Germinal center (tissue), 1 donor: ENCODE measurements at regions not wholly inside any gene's neighbourhood (a gene's known extent, or its start where the extent isn't known, plus 50 kb on each side); places are given as distances from the start of the nearest gene placed in this dataset.

Experiments used
- DNase-seq: peaks from one replicate; pipeline ENCODE4 v3.0.0; 2012; ENCODE audit warnings: mixed read lengths, low spot score

GRCh38 chr16:79297805-79298204 lies 302.7 kb downstream of the MAF start:
- no peak for DNase-seq

DNA sequence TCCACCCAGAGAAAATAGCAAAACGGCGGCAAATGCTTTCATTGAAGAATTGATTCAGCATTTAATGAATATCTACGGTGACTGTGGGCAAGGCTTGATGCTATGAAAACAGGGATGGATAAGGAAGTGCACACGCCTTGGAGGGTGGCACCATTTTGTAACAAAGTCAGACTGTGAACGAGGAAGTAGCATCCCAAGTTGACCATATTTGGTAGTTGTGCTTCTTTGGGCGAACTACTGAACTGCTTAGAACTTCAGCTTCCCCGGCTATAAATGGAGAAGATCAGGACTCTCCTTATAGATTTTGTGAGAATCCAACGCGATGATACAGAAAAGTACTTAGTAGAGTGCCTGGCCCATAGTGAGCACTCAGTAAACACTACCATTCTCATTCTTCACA lies 303.2 kb downstream of the MAF start:
- DNase-seq: no peak

- no peak for DNase-seq
Observed at GRCh38 chr16:79296491-79296890, 304.0 kb downstream of the MAF start.

- no peak for DNase-seq
Observed at GRCh38 chr16:79295746-79296145, 304.8 kb downstream of the MAF start.

GRCh38 chr16:79295162-79295561 lies 305.4 kb downstream of the MAF start:
- DNase-seq: no peak

- DNase-seq: no peak
Observed at GRCh38 chr16:79294568-79294967, 306.0 kb downstream of the MAF start.

GRCh38 chr16:79293836-79294460 lies 306.6 kb downstream of the MAF start:
- no peak for DNase-seq

GRCh38 chr16:79288066-79288465 lies 312.5 kb downstream of the MAF start:
- DNase-seq: no peak

DNA sequence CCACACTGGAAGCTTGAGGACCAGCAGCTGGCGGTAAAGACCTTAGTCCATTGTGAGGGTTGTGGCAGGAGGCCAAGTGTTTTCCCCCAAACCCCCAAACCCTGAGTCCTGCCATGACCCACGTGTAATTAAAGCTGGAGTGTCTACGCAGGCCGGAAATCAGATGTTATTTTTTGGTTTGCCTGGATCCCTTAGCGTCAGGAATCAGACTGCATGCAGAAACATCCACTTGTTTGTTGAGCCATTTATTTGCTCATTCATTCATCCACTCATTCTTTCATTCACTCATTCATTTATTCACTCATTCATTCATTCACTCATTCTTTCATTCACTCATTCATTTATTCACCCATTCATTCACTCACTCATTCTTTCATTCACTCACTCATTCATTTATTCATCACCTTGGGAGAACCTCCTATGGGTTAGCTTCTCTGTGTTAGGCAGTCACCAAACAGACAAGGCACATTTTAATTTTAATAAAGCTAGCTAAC lies 313.1 kb downstream of the MAF start:
- DNase-seq: no peak

DNA sequence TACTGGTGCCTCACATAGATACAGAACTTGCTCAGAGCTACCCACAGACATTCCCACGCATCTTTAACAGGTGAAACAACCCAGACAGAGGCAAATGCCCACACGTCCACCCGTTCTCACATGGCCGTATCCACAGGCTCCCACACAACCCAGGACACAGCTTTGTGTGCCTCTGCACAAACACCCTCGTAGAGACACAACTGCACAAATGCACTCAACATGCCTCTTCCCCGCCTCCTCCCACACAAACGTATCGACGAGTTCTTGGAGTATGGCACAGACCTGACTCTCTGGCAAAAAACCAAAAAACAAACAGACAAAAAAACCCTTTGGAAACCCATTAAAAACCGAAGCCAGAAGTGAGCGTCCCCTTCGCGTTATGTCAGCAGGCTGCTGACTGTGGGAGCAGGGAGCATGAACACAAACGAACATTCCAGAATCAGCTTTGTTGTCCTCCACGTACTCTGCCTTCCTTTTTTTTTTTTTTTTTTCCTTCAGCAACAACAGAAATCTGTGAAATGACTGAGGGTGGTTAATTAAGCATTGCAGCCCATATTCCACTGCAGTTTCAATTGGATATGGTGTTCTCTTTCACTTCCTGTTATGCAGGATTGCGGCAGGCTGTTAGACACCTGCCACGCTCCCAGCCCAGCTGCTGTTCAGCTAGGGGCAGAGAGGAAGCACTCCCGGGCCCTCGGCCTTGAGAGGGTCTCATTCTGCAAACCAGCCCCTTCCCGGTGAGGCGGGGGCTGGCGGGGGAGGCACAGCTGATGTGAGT lies 313.7 kb downstream of the MAF start:
- peak; percentile 76 for DNase-seq

- no peak for DNase-seq
Observed at GRCh38 chr16:79284766-79285165, 315.8 kb downstream of the MAF start.

DNA sequence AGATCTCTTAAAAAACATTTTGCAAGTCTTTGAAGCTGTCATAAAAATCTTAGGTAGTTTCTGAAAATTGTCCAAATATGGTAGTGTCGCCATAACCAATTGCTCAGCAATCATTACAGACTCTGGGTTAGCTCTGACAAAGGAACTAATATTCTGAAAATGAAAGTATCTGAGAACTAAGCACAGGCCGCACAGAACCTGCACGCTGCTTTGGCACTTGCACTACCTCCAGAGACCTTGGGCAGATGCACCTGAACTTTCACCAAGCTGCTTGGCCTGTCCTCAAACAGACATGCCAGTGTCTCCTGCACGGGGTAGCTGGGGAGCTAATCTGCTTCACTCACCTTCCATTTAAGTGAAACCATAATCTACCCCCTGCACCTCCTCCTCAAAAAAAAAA lies 317.0 kb downstream of the MAF start:
- no peak for DNase-seq

- no peak for DNase-seq
Observed at GRCh38 chr16:79282806-79283205, 317.7 kb downstream of the MAF start.

- DNase-seq: no peak
Observed at GRCh38 chr16:79278506-79278905, 322.0 kb downstream of the MAF start.

- no peak for DNase-seq
Observed at GRCh38 chr16:79276501-79276900, 324.0 kb downstream of the MAF start.

GRCh38 chr16:79274264-79274663 lies 326.3 kb downstream of the MAF start:
- no peak for DNase-seq

- no peak for DNase-seq
Observed at GRCh38 chr16:79272141-79272577, 328.4 kb downstream of the MAF start.

GRCh38 chr16:79271583-79271982 lies 329.0 kb downstream of the MAF start:
- DNase-seq: no peak

GRCh38 chr16:79270011-79270410 lies 330.5 kb downstream of the MAF start:
- DNase-seq: no peak

DNA sequence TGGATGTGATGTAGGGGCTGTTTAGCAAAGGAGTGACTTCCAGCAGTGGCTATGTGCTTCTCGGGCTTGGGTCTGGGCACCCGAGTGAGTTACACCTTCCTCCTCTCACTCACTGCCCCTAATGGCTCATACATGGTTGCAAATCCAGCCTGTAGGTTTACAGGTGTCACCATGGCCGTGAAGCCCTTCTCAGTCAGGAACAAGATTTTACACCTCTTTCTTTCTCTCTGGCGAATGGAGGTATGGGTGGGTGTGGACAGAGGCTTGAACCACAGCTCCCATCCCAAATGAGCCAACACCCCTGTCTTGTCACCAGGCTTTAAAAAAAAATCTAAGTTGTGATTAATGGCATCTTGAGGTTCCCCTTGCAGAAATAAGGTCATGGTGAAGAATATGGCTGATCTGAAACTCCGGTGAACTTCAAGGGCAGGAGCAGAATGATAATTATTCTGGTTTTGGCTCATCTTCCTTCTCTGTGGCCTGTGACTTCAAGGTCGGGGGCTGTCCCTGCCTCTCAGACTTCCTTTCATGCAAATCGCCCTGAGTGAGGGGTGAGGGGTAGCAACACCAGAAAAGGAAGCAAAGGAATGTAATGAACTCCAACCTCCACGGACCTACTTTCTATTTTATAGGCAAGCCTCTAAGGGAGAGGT lies 331.2 kb downstream of the MAF start:
- peak; percentile 47 for DNase-seq

- DNase-seq: no peak
Observed at GRCh38 chr16:79267781-79268180, 332.8 kb downstream of the MAF start.

DNA sequence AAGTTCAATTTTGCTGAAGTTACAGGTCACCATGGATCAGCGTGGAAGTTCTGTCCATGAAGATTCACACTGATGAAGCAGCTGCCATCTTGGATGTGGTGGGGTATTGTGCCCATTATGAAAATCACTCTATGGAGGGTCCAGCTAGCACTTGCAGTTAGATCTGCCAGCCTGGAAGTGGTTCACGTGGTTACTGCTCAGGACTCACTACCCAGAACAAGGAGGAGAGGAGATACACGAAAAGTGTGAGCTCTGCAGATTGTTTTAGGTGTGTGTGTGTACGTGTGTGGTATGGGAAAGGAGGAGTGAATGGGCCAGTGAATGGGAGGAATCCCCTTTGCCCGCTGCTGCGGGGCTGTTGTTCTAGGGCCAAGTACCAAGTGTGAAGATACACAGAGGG lies 333.4 kb downstream of the MAF start:
- DNase-seq: no peak

DNA sequence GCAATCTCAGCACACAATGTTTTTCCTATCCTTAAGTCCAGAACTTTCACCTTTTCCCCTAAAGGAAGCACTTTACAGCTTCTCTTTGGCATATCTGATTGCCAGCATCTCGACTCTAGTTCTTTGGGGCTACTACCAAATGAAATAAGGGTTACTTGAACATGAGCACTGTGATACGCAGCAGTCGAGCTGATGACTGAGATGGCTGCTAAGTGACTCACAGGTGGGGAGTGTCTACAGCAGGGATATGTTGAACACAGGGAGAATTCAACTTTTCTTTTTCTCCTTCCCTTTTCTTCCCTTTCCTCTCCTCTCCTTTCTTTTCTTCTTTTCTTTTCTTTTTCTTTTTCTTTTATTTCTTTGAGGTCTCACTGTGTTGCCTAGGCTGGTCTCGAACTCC lies 334.8 kb downstream of the MAF start:
- no peak for DNase-seq
